Stimulated activated CD8-positive, alpha-beta memory T cell treated with anti-CD3 and anti-CD28 coated beads, Interleukin-2, amount 100 ng/mL, for 48 hours (primary cell): ENCODE measurements at regions not wholly inside any gene's neighbourhood (a gene's known extent, or its start where the extent isn't known, plus 50 kb on each side); places are given as distances from the start of the nearest gene placed in this dataset.
"Not testable (repeated sequence)": the region's sequence is repeated elsewhere in the genome, so short reads cannot be mapped to it uniquely, and the experiment has no call there.

Experiments
- DNase-seq, 2 donors: peaks; one replicate each; pipeline ENCODE4 v3.0.0-alpha.2; 2020; ENCODE audit warnings: low read depth in 2 of 2

DNA sequence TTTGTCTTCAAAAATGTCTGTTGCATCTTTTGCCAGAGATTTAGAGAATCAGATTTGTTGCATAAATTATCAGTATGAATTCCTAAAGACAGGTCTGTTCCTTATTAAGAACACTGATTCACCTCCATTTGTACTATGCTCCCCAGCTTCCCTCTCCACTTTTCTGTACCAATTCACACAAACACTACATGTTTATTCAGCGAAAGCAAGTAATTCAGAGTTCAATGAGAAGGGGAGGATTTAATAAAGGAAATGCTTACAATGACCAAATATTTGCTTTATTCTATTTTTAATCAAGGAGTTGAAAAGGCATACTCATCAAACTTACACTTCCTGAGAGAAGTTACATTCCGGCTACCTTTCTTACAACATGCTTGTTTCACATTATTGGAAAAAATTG is 135.5 kb downstream of the NBPF8 start:
- not testable (repeated sequence) for DNase-seq

DNA sequence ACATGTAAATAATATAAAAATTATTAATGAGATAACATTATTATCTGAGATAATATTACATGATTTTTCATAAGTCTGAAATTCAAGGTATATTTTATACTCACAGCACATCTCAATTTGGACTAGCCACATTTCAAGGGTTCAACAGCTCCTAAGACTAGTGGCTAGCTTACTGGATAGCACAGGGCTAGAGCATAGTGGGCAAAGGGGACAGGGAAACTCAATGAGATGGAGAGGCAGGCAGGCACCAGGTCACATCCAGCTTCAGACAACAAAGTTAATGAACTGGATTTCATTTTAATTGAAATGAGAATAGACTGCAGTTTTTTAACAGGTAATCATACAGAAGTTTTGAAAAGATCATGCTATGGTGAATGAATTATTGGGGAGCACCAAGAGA is 137.4 kb downstream of the NBPF8 start:
- not testable (repeated sequence) for DNase-seq

DNA sequence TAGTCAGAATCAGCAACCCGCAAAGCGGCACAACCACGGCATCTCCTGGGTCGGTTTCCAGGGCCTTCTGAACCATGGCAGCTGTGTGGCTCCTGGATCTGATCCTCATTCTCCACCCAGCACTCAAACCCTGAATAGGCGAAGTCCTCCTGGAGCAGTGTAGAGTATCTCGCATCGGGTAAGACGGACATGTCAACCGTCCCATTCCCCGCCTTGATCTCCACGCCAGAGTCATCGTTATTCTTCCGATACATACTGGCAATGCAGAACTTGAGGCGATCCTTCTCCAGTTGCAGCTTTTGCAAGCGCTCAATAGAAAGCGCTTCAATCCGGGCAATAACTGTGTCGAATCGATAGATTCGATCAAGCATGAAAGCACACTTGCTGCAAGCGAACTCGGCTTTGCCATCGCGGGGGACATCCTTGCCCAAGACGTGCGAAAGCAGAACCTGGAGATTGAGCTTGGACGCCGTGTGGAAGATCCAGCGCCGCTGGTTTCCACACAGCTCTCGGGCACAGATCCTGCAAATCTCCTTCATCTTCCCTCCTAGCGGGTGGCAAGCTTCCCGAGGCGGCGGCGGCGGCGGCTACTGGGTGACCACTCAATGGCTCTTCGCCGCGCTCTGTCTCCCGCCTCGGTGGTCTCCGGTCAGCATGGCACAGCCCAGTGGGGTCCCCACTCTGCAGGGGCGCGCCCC is 142.9 kb downstream of the NBPF8 start:
- not testable (repeated sequence) for DNase-seq

DNA sequence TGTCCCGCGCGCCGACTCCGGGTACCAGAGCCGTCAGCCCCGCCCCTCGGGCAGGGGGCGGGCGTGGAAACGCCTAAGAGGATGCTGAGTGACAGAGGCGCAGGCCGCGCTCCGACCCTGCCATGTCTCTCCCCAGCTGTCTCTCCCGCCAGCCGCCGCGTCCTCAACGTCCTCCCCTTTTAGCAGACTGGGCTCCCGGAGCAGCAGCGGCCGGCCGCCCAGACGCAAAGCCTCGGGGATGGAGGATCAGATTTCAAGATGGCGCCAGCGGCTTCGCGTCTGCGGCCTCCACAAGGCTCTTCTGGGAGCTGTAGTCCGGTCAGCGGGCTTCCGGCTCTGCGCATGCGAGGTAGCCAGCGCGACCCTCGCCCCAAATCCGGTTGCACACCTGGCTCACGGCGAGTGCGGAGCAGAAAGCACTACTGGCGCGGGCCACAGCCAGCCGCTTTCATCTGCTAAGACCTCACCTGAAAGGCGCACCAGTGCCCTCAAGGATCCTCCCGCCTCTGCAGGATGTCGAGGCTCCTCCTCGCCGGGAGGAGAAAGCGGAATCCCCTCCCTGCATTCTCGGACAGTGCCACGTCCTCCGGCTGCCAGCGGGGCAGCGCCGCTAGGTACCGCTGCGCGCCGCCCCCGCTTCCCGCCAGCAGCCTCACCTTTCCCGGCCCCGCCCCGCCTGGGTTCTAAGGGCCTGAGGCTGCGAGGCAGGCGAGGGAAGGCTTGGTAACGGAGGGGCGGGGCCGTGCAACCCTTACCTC is 143.6 kb downstream of the NBPF8 start:
- DNase-seq = peak; percentile 23 to 26

DNA sequence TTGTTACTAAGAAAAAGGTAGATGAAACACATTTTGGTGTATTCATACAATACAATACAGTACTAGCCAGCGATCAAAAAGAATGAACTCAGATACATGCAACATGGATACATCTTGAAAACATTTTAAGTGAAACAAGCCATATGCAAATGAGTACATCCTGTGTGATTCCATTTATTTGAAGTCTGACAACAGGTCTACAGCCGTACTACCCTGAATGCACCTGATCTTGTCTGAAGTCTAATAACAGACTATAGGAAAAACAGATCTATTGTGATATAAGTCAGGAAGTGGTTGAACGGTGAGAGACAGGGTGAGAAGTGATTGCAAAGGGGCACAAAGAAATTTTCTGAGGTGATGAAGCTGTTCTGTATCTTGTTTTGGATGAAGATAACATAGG is 146.9 kb downstream of the NBPF8 start:
- DNase-seq = not testable (repeated sequence)

DNA sequence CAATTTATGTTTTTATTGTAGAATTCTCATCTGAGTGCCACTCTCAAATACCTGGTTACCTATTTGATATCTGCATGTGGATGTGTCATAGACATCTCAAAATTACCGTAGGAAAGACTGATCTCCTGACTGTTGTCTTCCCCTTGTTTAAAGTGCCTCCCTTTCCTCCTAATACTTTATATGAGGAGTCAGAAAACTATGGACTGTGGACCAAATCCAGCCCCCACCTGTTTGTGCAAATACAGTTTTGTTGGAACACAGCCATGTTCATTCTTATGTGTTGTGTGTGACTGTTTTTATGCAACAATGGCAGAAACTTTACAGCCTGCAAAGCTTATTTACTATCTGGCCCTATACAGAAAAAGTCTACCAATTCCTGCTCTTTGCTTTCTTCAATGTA is 150.6 kb downstream of the NBPF8 start:
- not testable (repeated sequence) for DNase-seq

DNA sequence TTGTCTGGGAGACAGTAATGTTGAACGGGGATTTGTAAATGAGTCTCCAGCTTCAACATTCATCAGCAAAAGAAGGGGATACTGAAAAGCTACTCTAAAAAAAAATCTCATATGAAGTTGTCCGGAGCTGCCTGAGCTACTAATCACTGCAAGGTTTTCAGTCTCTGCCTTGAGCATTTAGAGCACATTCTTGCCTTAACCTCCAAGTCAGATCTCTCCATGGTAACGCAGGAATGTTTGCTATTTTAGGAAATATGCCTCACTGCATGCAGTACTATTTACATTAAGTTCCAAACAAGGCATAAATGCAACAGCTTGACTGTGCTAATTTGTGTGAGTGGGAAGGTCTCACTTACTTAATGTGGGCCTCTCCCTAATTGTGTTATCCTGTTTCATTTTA is 152.8 kb downstream of the NBPF8 start:
- DNase-seq = not testable (repeated sequence)

DNA sequence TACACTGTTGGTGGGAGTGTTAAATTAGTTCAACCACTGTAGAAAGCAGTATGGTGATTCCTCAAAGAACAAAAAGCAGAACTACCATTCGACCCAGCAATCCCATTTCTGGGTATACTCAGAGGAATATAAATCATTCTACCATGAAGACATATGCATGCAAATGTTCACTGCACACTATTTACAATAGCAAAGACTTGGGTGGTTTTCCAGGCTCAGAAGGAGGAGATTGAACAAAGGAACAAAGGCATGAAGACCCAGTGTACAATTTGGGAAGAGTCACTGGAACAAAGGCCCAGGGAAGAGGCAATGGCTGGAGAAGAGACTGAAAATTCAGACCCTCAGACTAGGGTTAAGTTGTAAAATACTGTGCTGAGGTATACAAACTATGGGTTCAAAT is 148.5 kb upstream of the NBPF26 start:
- DNase-seq = not testable (repeated sequence)

DNA sequence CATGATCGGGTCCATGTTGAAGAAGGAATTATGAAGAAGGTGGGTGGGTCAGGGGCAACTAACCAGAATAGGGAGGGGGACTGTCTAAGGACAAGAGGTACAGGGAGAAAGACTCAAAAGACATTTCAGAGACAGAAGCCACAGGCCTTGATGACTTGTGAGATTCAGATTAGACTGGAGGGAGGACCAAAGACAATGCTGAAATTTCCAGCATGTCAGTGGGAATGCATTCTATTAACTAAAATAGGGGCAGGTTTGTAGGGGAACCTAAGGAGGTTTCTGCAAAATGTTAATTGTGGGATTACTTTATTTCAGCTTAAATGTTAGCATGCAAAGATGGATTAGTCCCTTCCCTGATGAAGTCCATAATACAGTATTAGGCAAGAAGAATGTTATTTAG is 141.6 kb upstream of the NBPF26 start:
- DNase-seq = not testable (repeated sequence)

DNA sequence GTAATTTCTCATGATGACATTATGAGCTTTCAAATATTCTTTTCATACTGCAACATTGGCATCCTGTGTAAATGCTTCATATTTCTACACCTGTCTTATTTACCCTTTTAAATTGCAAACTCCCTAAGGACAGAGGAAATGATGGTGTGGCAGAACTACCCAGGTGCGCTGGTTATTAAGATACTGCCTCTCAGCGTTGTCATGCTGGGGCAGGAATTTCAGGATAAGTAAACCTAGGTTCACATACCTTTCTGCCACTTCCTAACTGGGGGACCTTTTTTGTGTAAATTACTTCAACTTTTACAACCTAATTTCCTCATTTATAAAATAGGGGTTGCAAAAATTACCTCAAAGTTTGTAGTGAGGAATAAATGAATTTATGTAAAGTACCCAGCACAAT is 137.7 kb upstream of the NBPF26 start:
- DNase-seq = not testable (repeated sequence)

DNA sequence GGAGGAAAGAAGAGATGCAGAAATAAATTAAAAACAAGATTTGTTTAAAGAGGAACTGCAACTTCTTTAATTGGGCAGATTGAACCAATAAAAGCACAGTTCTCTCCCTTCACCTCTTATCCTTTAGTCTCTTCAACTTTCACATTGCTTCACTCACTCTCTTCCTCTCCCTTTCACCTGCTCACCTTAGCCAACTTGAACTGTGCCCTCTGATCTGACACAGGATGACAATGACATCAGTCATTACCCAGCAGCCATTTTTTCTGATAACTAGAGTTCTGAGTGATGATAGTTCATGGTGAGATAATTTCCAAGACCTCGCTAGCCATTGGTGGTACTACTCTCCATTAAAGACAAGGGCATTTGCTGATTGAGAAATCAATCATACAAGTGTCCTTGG is 134.9 kb upstream of the NBPF26 start:
- DNase-seq = not testable (repeated sequence)

DNA sequence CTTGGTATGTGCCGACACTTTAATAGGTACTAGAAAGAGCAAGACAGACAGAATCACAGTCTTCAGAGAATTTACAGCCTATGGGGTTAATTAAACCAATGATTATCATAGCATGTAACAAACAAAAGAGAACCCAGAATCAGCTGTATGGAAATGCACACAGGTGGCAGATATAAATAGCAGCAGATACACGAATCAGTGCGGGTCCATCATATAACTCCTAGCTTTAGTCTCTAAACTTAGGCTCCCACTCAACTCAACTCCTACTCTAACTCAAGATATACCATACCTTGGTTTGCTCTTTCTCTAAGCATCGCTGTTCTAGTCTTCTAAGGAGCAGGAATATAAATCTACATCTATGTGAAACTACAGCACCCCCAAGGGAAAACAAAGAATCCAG is 132.0 kb upstream of the NBPF26 start:
- DNase-seq = not testable (repeated sequence)

DNA sequence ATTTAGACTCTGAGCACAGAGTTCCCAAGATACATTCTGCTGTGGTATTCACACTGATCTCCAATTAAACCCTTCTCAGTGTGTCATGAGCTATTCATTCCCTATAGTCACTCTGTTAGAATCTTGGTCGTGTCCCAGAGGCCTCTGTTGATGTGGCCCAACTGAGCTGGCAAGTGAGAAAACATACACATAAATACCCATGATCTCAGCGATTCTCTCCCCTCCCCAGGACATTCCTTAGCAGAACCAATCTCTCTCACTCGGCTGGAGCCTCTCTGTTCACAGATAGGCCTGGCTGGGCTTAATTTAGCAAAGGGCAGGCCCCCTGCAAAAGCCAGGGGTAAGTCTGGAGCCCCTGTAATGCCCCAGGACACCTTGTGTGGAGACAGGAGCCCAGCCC is 130.8 kb upstream of the NBPF26 start:
- DNase-seq = not testable (repeated sequence)

DNA sequence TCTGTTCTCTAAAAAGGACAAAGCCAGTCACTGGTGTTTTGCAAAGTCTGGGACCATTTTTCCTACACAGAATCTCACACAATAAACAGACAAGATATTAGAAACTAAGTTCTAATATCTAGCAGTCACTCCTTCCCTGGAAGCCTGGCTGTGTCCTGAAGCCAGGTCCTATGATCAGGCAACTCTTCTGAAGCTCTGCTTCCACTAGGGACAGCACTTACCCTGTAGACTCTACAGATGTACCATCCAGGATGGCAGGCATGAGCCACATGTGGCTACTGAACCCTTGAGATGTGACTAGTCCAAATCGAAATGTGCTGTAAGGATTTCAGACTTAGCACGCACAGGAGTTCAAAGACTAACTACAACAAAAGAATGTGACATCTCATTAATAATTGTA is 130.1 kb upstream of the NBPF26 start:
- DNase-seq = not testable (repeated sequence)

DNA sequence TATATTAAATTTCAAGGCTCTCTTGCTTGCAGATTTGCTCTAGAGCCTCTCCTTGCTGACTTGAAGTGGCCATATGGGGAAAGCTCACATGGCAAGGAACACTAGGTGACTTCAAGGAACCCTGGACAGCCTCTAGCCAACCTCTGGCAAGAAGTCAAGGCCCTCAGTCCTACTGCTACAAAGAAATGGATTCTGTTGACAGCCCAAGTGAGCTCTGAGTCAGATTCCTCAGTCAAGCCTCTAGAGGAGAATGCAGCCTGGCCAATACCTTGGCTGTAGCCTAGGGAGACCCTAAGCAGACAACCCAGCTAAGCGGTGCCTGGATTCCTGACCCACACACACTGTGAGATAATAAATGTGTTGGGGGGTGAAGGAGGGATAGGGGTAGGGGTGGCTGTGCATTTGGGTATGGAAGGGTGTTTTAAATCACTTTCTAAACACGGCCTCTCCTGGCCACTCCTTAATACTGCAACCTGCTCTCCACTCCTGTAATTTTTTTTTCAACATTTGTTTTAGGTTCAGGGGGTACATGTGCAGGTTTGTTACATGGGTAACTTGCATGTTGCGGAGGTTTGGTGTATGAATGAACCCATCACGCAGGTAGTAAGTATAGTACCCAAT is 125.3 kb upstream of the NBPF26 start:
- DNase-seq = not testable (repeated sequence)

DNA sequence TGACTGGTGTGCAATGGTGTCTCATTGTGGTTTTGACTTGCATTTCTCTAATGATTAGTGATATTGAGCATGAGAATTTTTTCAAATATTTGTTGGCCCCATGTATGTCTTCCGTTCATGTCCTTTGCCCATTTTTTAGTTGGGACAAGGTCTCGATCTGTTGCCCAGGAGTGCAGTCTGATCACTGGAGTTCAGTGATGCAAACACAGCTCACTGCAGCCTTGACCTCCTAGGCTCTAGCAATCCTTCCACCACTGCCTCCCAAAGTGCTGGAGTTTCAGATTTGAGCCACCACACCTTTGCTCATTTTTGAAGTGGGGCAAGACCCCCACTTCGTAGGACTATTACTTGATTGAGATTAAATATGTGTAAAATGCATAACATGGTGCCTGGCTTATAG is 124.2 kb upstream of the NBPF26 start:
- DNase-seq = not testable (repeated sequence)

DNA sequence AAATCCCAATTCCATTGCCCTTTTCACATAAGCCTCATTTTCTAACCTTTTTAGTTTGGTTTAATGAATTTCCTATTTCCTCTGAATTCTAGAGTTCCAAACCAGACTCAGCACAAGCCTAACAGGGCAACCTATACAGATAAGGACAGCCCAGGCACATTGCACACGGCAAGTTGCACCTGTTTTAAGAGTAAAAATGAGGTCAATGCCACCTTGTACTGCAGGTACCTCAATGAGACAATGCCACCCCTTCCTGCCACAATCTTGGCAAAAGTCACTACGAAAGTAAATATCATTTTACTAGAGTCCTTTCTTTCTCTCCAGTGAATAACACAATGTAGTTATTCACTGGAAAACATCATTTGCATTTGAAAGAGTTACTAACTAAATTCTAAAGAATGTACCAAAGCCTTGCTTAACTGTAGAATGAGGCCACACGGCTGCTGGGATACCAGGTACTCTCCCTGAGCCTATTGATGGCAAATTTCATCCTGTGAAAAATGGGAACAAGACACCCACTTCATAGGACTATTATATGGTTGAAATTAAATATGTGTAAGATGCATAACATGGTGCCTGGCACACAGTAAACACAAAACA is 123.2 kb upstream of the NBPF26 start:
- not testable (repeated sequence) for DNase-seq

DNA sequence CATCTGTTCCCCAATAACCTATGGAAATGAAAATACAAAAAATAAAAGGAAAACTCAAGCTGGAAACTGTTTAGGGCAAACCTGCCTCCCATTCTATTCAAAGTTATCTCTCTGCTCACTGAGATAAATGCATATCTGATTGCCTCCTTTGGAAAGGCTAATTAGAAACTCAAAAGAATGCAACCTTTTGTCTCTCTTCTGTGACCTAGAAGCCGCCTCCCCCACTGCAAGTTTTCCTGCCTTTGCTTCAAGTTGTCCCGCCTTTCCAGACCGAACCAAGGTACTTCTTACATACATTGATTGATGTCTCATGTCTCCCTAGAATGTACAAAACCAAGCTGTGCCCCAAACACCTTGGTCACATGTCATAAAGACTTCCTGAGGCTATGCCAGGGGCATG is 115.9 kb upstream of the NBPF26 start:
- DNase-seq = not testable (repeated sequence)

DNA sequence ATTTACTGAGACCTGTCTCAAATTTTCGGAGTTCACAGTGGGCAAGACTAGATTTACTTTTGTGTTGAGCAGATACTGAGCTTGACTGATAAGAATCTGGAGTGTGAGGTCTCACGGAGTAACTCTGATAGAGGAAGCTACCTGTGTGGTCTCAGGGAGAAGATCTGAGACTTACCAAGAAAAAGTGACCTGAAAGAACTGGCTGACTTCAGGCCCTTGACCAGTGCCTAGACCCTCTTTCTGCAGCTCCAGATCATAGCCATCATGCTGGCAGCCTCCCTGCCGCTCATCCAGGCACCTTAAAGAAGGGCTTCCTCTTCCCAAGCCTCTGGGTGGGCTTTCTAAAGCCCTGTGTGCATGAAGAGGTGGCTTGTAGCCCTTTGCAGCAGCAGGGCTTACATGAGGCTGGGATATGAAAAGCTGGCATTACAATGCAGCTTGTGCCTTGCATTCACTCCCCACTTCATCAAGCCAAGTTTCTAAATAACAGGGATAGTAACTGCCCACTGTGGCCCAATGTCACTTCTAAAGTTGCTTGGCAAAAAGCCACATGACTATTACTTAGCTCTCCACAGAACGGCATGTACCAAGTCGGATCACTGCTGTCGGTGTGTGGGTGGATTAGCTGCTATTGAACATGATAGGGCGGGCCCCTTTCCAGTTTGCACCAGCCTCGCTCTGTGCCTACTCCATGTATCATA is 115.3 kb upstream of the NBPF26 start:
- not testable (repeated sequence) for DNase-seq

DNA sequence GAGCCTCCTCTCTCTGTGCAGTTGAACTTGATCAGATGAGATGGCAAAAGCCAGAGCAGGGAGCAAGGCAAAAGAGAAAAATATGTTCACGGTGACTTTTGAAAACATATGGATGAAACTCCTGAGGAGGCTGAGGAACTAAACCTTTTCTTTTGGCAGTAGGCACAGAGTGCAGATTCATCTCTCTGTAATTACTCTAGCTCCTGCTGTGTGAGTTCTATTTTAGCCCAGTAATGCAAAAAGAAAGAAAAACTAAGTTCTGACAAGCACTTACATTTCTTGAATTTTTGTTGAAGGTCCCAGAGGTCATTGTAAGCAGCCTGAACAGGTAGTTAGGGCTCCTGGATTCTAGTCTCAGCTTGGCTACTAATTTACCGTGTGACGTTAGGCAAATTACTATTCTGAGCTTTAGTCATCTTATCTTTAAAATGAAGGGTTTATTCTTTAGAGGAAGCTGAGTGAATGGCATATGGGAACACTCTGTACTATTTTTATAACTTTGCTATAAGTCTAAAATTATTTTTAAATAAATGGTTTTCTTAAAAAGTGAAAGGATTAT is 114.7 kb upstream of the NBPF26 start:
- DNase-seq = not testable (repeated sequence)

DNA sequence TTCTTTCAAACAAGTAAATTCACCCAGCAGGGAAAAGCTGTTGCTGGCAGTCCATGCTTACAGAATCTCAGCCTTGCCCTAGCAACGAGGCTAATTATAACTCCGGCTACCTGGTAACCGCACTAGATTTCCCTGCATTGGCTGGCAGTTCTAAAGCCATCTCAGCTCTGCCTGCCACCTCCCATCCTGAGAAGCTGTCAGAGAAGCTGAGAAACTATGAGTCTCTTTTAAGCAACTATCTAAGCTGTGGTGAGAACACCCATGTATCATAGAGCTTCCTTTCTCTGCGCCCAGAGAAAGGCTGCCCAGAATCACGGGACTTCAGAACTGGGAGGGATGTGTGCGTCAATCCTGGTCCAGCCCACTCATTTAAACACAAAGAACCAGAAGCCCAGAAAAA is 113.9 kb upstream of the NBPF26 start:
- DNase-seq = not testable (repeated sequence)
